ENCODE measurements at regions not wholly inside any gene's neighbourhood (a gene's known extent, or its start where the extent isn't known, plus 50 kb on each side); places are given as distances from the start of the nearest gene placed in this dataset.

- TF ChIP-seq CTCF (IDR thresholded peaks at IDR 0.05; ENCODE audit: control insufficient read depth, insufficient read depth, low read depth, low read length, missing control alignments): no peak
- DNase-seq (ENCODE audit: low read depth): no peak
Observed at GRCh38 chr3:14312375-14312774, 90.0 kb upstream of the SLC6A6 start.

GRCh38 chr3:14317057-14317553, 85.3 kb upstream of the SLC6A6 start:
- H3K4me3 ChIP-seq (ENCODE audit: control insufficient read depth, low read depth, low read length): no peak overlapping the region
- no peak for DNase-seq (ENCODE audit: low read depth)
- TF ChIP-seq CTCF (IDR thresholded peaks at IDR 0.05; ENCODE audit: control insufficient read depth, insufficient read depth, low read depth, low read length, missing control alignments): no peak

More at GRCh38 chr3:14312375-14312774, 90.0 kb upstream of the SLC6A6 start:
- no peak overlapping the region for H3K4me3 ChIP-seq (ENCODE audit: control insufficient read depth, low read depth, low read length)

- no peak for DNase-seq (ENCODE audit: low read depth)
- no peak overlapping the region for H3K4me3 ChIP-seq (ENCODE audit: control insufficient read depth, low read depth, low read length)
- TF ChIP-seq CTCF (IDR thresholded peaks at IDR 0.05; ENCODE audit: control insufficient read depth, insufficient read depth, low read depth, low read length, missing control alignments): no peak
Observed at GRCh38 chr3:14318646-14319045, 83.8 kb upstream of the SLC6A6 start.

GRCh38 chr3:14319654-14320182, 82.7 kb upstream of the SLC6A6 start:
- TF ChIP-seq CTCF (IDR thresholded peaks at IDR 0.05; ENCODE audit: control insufficient read depth, insufficient read depth, low read depth, low read length, missing control alignments): no peak
- H3K4me3 ChIP-seq (ENCODE audit: control insufficient read depth, low read depth, low read length): no peak overlapping the region
- no peak for DNase-seq (ENCODE audit: low read depth)

GRCh38 chr3:14320219-14320618, 82.2 kb upstream of the SLC6A6 start:
- TF ChIP-seq CTCF (IDR thresholded peaks at IDR 0.05; ENCODE audit: control insufficient read depth, insufficient read depth, low read depth, low read length, missing control alignments): no peak
- DNase-seq (ENCODE audit: low read depth): no peak
- no peak overlapping the region for H3K4me3 ChIP-seq (ENCODE audit: control insufficient read depth, low read depth, low read length)

- no peak for TF ChIP-seq CTCF (IDR thresholded peaks at IDR 0.05; ENCODE audit: control insufficient read depth, insufficient read depth, low read depth, low read length, missing control alignments)
- H3K4me3 ChIP-seq (ENCODE audit: control insufficient read depth, low read depth, low read length): no peak overlapping the region
- no peak for DNase-seq (ENCODE audit: low read depth)
Observed at GRCh38 chr3:14322001-14322400, 80.4 kb upstream of the SLC6A6 start.
